ENCODE measurements at regions not wholly inside any gene's neighbourhood (a gene's known extent, or its start where the extent isn't known, plus 50 kb on each side); places are given as distances from the start of the nearest gene placed in this dataset.

- ATAC-seq, result no peak
- no peak for TF ChIP-seq TSHZ2 (CRISPR knock-in tag; IDR thresholded peaks at IDR 0.05)
- no peak for TF ChIP-seq CSDC2 (CRISPR knock-in tag; IDR thresholded peaks at IDR 0.05)
- no peak for TF ChIP-seq PATZ1 (CRISPR knock-in tag; IDR thresholded peaks at IDR 0.05; ENCODE audit: borderline replicate concordance)
- no peak for TF ChIP-seq SNAI2 (CRISPR knock-in tag; IDR thresholded peaks at IDR 0.05)
- TF ChIP-seq GLIS3 (CRISPR knock-in tag; IDR thresholded peaks at IDR 0.05), result no peak
- TF ChIP-seq ESRRG (CRISPR knock-in tag; IDR thresholded peaks at IDR 0.05), result no peak
Measured at GRCh38 chr1:164921493-164921892, 362.5 kb downstream of the PBX1 start.

GRCh38 chr1:164918140-164918539 lies 359.2 kb downstream of the PBX1 start:
- TF ChIP-seq CSRNP3 (CRISPR knock-in tag; IDR thresholded peaks at IDR 0.05) (no peak), ZC3H10 (CRISPR knock-in tag; IDR thresholded peaks at IDR 0.05) (no peak), TSHZ2 (CRISPR knock-in tag; IDR thresholded peaks at IDR 0.05) (no peak), ISL1 (CRISPR knock-in tag; IDR thresholded peaks at IDR 0.05) (no peak), ZFP30 (CRISPR knock-in tag; IDR thresholded peaks at IDR 0.05) (no peak), ESRRG (CRISPR knock-in tag; IDR thresholded peaks at IDR 0.05) (no peak), SNAI2 (CRISPR knock-in tag; IDR thresholded peaks at IDR 0.05) (no peak), ARNTL (CRISPR knock-in tag; IDR thresholded peaks at IDR 0.05; ENCODE audit: borderline replicate concordance, low read depth) (no peak), ZFP3 (CRISPR knock-in tag; IDR thresholded peaks at IDR 0.05) (no peak), CREB5 (CRISPR knock-in tag; IDR thresholded peaks at IDR 0.05; ENCODE audit: low read depth) (no peak), TCF4 (CRISPR knock-in tag; IDR thresholded peaks at IDR 0.05; ENCODE audit: borderline replicate concordance) (no peak), ZNF565 (CRISPR knock-in tag; conservative IDR thresholded peaks at IDR 0.05; ENCODE audit: low read depth) (no peak), BACH2 (CRISPR knock-in tag; IDR thresholded peaks at IDR 0.05; ENCODE audit: borderline replicate concordance) (no peak), POU6F1 (CRISPR knock-in tag; IDR thresholded peaks at IDR 0.05; ENCODE audit: borderline replicate concordance, low read depth) (no peak), OSR1 (CRISPR knock-in tag; IDR thresholded peaks at IDR 0.05) (no peak)
- ATAC-seq, result no peak

GRCh38 chr1:164914208-164914607 lies 355.2 kb downstream of the PBX1 start:
- peak; percentile 88 for ATAC-seq
- TF ChIP-seq ZNF70 (CRISPR knock-in tag; IDR thresholded peaks at IDR 0.05) (no peak), BACH2 (CRISPR knock-in tag; IDR thresholded peaks at IDR 0.05; ENCODE audit: borderline replicate concordance) (no peak), GLIS3 (CRISPR knock-in tag; IDR thresholded peaks at IDR 0.05) (no peak), RARB (CRISPR knock-in tag; IDR thresholded peaks at IDR 0.05) (no peak), ISL1 (CRISPR knock-in tag; IDR thresholded peaks at IDR 0.05) (no peak), ZFP30 (CRISPR knock-in tag; IDR thresholded peaks at IDR 0.05) (no peak), PATZ1 (CRISPR knock-in tag; IDR thresholded peaks at IDR 0.05; ENCODE audit: borderline replicate concordance) (no peak), ZFP3 (CRISPR knock-in tag; IDR thresholded peaks at IDR 0.05) (no peak), SNAI2 (CRISPR knock-in tag; IDR thresholded peaks at IDR 0.05) (no peak), TSHZ2 (CRISPR knock-in tag; IDR thresholded peaks at IDR 0.05) (no peak)
